Upper lobe of left lung (tissue), 6 donors: ENCODE measurements at regions not wholly inside any gene's neighbourhood (a gene's known extent, or its start where the extent isn't known, plus 50 kb on each side); places are given as distances from the start of the nearest gene placed in this dataset.
A peak's percentile ranks its signal among the peaks of the same experiment; 100 is the strongest.

ENCODE experiments used
- ATAC-seq, 2 donors: fragments of 200-7000 bp; cut with Tn5 transposase; one replicate each; pipeline ENCODE4 v1.9.1; 2022; ENCODE audit warnings: mild to moderate bottlenecking in 2 of 2, moderate library complexity in 2 of 2; ENCODE audit not compliant: low FRiP score in 2 of 2
- DNase-seq, 2 donors: peaks; one replicate each; pipeline ENCODE4 v3.0.0-alpha.2; 2019 to 2020
- H3K27ac ChIP-seq, 4 donors: fragments of 200-600 bp; sonication (generic); one replicate each; pipeline ENCODE4 v1.5.1; 2016 to 2019
- H3K27me3 ChIP-seq, 4 donors: fragments of 200-600 bp; sonication (generic); one replicate each; pipeline ENCODE4 v1.5.1; 2017 to 2019
- H3K36me3 ChIP-seq, 4 donors: fragments of 200-600 bp; sonication (generic); one replicate each; pipeline ENCODE4 v1.5.1; 2016 to 2019
- H3K4me1 ChIP-seq, 4 donors: fragments of 200-600 bp; sonication (generic); one replicate each; pipeline ENCODE4 v1.5.1; 2018 to 2019
- H3K4me3 ChIP-seq, 4 donors: fragments of 200-600 bp; sonication (generic); one replicate each; pipeline ENCODE4 v1.5.1; 2017 to 2019; ENCODE audit warnings: mild to moderate bottlenecking in 2 of 4, moderate library complexity in 1 of 4
- H3K9me3 ChIP-seq, 4 donors: fragments of 200-600 bp; sonication (generic); one replicate each; pipeline ENCODE4 v1.5.1; 2018 to 2019
- CTCF ChIP-seq, 6 experiments: fragments of 450-650 bp in 4 of 6; fragments of 200-600 bp in 2 of 6; sonication (generic) in 2 of 6; IDR thresholded peaks; one replicate each; pipeline ENCODE4 v1.5.1; 2016 to 2019; ENCODE audit warnings: antibody characterized with exemption in 6 of 6
- EP300 ChIP-seq, 4 donors: sonication (generic); formaldehyde crosslinking; IDR thresholded peaks; one replicate each; pipeline ENCODE4 v1.5.1; 2017; ENCODE audit warnings: antibody characterized with exemption in 4 of 4, control low read depth in 2 of 4
- POLR2A ChIP-seq, 4 donors: fragments of 450-650 bp; IDR thresholded peaks; one replicate each; pipeline ENCODE4 v1.5.1; 2016 to 2017; ENCODE audit warnings: antibody characterized with exemption in 4 of 4, mild to moderate bottlenecking in 2 of 4
- POLR2AphosphoS5 ChIP-seq, 2 donors: sonication (generic); formaldehyde crosslinking; IDR thresholded peaks; one replicate each; pipeline ENCODE4 v1.5.1; 2017; ENCODE audit warnings: antibody characterized with exemption in 2 of 2
- WGBS, 2 donors: methylation state at CpG; one replicate each; pipeline ENCODE4 v1.1.5; 2017 to 2018; 5-methylcytosine and 5-hydroxymethylcytosine counted together
- donor health status: DM: no; HTN: no; CAD: no; lungs with moderate emphysema.
- donor health status: DM: no; HTN: yes; CAD: no; lungs with severe emphysema.

GRCh38 chr13:34863360-34864135, 78.5 kb upstream of the NBEA start:
- TF ChIP-seq CTCF (IDR thresholded peaks at IDR 0.05) = no peak
- TF ChIP-seq POLR2A (IDR thresholded peaks at IDR 0.05) = no peak
- no peak for TF ChIP-seq EP300 (IDR thresholded peaks at IDR 0.05)
- no peak for TF ChIP-seq POLR2AphosphoS5 (IDR thresholded peaks at IDR 0.05)
- Histone ChIP-seq H3K36me3 (no peaks in the 10 kb centered on the region), H3K27me3 (no peaks in the 10 kb centered on the region), H3K9me3 (no peaks in the 10 kb centered on the region), H3K4me1 (no peaks in the 10 kb centered on the region), H3K4me3 (no peak overlapping the region), H3K27ac (no peak overlapping the region)
- ATAC-seq = peak in 1 of 2 donors; percentile 46
- DNase-seq = no peak
- WGBS, 2 donors = 71 to 77% methylated on average over 4 of the region's 4 CpGs

DNA sequence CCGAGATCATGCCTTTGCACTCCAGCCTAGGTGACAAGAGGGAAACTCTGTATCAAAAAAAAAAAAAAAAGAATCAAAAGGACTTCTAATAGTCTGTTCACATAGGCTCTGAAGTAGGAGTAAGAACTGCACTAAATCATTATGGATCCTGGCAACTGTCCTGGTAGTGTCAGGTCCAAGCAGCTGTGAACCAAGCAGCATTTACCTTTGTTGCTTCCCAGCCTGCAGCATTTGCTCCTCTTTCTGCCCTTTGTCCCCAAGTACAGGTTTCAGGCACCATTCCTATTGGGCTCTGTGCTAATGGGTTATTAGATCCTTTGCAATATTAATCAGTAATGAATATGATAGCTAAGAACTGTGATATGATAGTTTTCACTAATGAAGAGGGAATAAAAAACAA, 77.4 kb upstream of the NBEA start:
- H3K4me1 ChIP-seq = no peaks in the 10 kb centered on the region
- H3K9me3 ChIP-seq = no peaks in the 10 kb centered on the region
- TF ChIP-seq CTCF (IDR thresholded peaks at IDR 0.05) (no peak), POLR2A (IDR thresholded peaks at IDR 0.05) (no peak), POLR2AphosphoS5 (IDR thresholded peaks at IDR 0.05) (no peak), EP300 (IDR thresholded peaks at IDR 0.05) (no peak)
- DNase-seq (no peak), ATAC-seq (no peak)
- no peaks in the 10 kb centered on the region for H3K27me3 ChIP-seq
- no peak overlapping the region for H3K27ac ChIP-seq
- 83 to 84% methylated on average over 1 of the region's 1 CpG for WGBS, 2 donors
- H3K4me3 ChIP-seq = no peak overlapping the region
- no peaks in the 10 kb centered on the region for H3K36me3 ChIP-seq

GRCh38 chr13:34867590-34867989, 74.5 kb upstream of the NBEA start:
- H3K4me1 ChIP-seq = no peaks in the 10 kb centered on the region

GRCh38 chr13:34868733-34869132, 73.3 kb upstream of the NBEA start:
- TF ChIP-seq POLR2A (IDR thresholded peaks at IDR 0.05) (no peak), CTCF (IDR thresholded peaks at IDR 0.05) (no peak), EP300 (IDR thresholded peaks at IDR 0.05) (no peak), POLR2AphosphoS5 (IDR thresholded peaks at IDR 0.05) (no peak)
- H3K27ac ChIP-seq = no peak overlapping the region

More at GRCh38 chr13:34867590-34867989, 74.5 kb upstream of the NBEA start:
- WGBS, 2 donors = 82 to 83% methylated on average over 4 of the region's 4 CpGs
- H3K27me3 ChIP-seq = no peaks in the 10 kb centered on the region
- H3K9me3 ChIP-seq = no peaks in the 10 kb centered on the region
- ATAC-seq (no peak), DNase-seq (no peak)
- H3K36me3 ChIP-seq = no peaks in the 10 kb centered on the region
- H3K4me3 ChIP-seq = no peak overlapping the region
- TF ChIP-seq POLR2A (IDR thresholded peaks at IDR 0.05) (no peak), CTCF (IDR thresholded peaks at IDR 0.05) (no peak), POLR2AphosphoS5 (IDR thresholded peaks at IDR 0.05) (no peak), EP300 (IDR thresholded peaks at IDR 0.05) (no peak)
- no peak overlapping the region for H3K27ac ChIP-seq

DNA sequence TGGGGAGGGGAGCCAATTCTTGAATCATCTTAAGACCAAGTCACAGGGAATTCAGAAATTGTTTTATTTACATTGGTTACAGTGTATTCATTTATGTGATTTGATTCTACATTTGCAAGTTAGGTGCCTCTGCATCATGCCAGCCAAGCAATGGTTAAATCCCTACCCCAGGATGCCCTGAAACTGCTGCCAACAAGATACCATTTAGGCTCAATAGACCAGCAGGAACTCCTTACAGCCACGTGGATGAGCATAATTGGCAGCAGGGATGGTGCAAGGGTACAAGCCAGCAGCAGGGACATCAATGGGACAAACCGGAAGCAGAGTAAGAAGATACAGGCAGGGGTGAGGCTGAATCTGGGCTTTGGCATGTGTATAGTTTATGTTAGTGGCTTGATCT, 72.4 kb upstream of the NBEA start:
- ATAC-seq = no peak
- WGBS, 2 donors = 42 to 50% methylated on average over 2 of the region's 2 CpGs
- no peak overlapping the region for H3K4me3 ChIP-seq

More at GRCh38 chr13:34868733-34869132, 73.3 kb upstream of the NBEA start:
- 86 to 99% methylated on average over 2 of the region's 2 CpGs for WGBS, 2 donors
- Histone ChIP-seq H3K9me3 (no peaks in the 10 kb centered on the region), H3K27me3 (no peaks in the 10 kb centered on the region), H3K36me3 (no peaks in the 10 kb centered on the region), H3K4me1 (no peaks in the 10 kb centered on the region), H3K4me3 (no peak overlapping the region)
- DNase-seq (no peak), ATAC-seq (no peak)

More for the DNA sequence above, 72.4 kb upstream of the NBEA start:
- no peaks in the 10 kb centered on the region for H3K36me3 ChIP-seq
- no peaks in the 10 kb centered on the region for H3K27me3 ChIP-seq
- no peaks in the 10 kb centered on the region for H3K9me3 ChIP-seq
- no peak for DNase-seq
- H3K27ac ChIP-seq = no peak overlapping the region
- no peak for TF ChIP-seq EP300 (IDR thresholded peaks at IDR 0.05)
- TF ChIP-seq POLR2AphosphoS5 (IDR thresholded peaks at IDR 0.05) = no peak
- TF ChIP-seq CTCF (IDR thresholded peaks at IDR 0.05) = no peak
- TF ChIP-seq POLR2A (IDR thresholded peaks at IDR 0.05) = no peak
- no peaks in the 10 kb centered on the region for H3K4me1 ChIP-seq
